ENCODE measurements at regions not wholly inside any gene's neighbourhood (a gene's known extent, or its start where the extent isn't known, plus 50 kb on each side); places are given as distances from the start of the nearest gene placed in this dataset.
"Not testable (repeated sequence)": the region's sequence is repeated elsewhere in the genome, so short reads cannot be mapped to it uniquely, and the experiment has no call there.

- Mint-ChIP-seq H3K4me1 (no peaks in the 10 kb centered on the region), H3K27me3 (no peaks in the 10 kb centered on the region), H3K4me3 (no peak overlapping the region), H3K9me3 (no peaks in the 10 kb centered on the region), H3K27ac (no peak overlapping the region), H3K36me3 (no peaks in the 10 kb centered on the region)
Measured at GRCh38 chr2:185274718-185275484, 463.7 kb upstream of the FSIP2 start.

- H3K27ac Mint-ChIP-seq, H3K4me1 Mint-ChIP-seq, H3K9me3 Mint-ChIP-seq, H3K4me3 Mint-ChIP-seq, H3K36me3 Mint-ChIP-seq, H3K27me3 Mint-ChIP-seq: not testable (repeated sequence)
Measured at GRCh38 chr2:185275979-185276378, 462.6 kb upstream of the FSIP2 start.

GRCh38 chr2:185278761-185279160 is 459.8 kb upstream of the FSIP2 start:
- no peaks in the 10 kb centered on the region for H3K36me3 Mint-ChIP-seq
- no peaks in the 10 kb centered on the region for H3K4me1 Mint-ChIP-seq
- H3K27me3 Mint-ChIP-seq = no peaks in the 10 kb centered on the region
- no peak overlapping the region for H3K4me3 Mint-ChIP-seq
- no peaks in the 10 kb centered on the region for H3K9me3 Mint-ChIP-seq
- H3K27ac Mint-ChIP-seq = no peak overlapping the region

DNA sequence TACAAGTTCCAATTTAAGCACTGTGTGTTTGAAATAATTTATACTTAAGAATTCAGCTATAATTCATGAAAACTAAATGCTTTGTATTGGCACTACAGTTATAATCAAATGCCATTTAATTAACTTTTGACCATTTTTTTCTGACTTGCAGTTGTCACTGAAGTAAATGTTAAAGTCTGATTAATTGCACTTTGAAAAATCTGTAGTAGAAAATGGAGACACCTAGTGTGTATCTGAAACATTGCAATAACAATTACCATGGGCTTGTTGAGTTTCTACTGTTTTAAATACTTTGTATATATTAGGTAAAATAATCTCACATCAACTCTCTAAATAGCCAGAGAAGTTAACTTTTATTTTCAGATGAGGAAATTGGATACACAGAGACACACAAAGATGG is 458.6 kb upstream of the FSIP2 start:
- Mint-ChIP-seq H3K27me3 (no peaks in the 10 kb centered on the region), H3K27ac (no peak overlapping the region), H3K4me1 (no peaks in the 10 kb centered on the region), H3K36me3 (no peaks in the 10 kb centered on the region), H3K4me3 (no peak overlapping the region), H3K9me3 (no peaks in the 10 kb centered on the region)

DNA sequence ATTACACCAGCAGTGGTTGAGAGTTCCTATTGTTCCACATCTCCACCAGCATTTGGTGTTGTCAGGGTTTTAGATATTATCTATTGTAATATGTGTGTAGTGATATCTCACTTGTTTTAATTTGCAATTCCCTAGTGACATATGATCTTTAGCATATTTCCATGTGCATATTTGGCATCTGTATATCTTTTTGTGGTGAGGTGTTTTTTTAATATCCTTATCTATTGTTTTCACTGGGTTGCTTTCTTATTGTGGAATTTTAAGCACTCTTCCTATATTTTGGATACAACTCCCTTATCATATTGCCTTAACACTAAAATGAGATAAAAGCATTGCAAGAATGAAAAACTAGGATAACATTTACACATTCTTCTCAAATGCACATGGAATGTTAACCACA is 453.9 kb upstream of the FSIP2 start:
- H3K27me3 Mint-ChIP-seq = no peaks in the 10 kb centered on the region
- H3K4me1 Mint-ChIP-seq = no peaks in the 10 kb centered on the region
- H3K36me3 Mint-ChIP-seq = no peaks in the 10 kb centered on the region
- no peak overlapping the region for H3K4me3 Mint-ChIP-seq
- no peak overlapping the region for H3K27ac Mint-ChIP-seq
- no peaks in the 10 kb centered on the region for H3K9me3 Mint-ChIP-seq

- H3K36me3 Mint-ChIP-seq, H3K27ac Mint-ChIP-seq, H3K27me3 Mint-ChIP-seq, H3K4me3 Mint-ChIP-seq, H3K9me3 Mint-ChIP-seq, H3K4me1 Mint-ChIP-seq: not testable (repeated sequence)
Measured at GRCh38 chr2:185290012-185290411, 448.6 kb upstream of the FSIP2 start.

DNA sequence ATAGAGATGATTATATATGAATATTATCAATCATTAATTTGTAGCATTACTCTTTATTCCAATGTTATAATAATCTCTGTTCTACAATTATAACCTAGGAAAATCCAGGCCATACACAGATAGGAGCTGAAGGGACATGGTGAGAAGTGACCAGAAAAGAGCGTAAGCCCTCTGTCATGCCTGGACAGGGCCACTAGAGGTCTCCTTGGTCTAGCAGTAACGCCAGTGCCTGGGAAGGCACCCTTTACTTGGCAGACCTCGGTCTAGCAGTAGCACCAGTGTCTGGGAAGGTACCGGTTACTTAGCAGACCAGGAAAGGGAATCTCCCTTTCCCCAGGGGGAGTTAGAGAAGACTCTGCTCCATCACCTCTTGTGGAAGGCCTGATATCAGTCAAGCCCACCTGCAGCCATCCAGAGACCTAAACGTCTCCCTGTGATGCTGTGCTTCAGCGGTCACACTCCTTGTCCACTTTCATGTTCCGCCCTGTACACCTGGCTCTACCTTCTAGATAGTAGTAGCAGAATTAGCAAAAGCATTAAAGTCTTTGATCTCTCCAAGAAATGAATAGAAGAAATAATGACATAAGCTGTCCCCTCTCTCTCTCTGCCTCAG is 447.5 kb upstream of the FSIP2 start:
- no peaks in the 10 kb centered on the region for H3K4me1 Mint-ChIP-seq
- no peak overlapping the region for H3K4me3 Mint-ChIP-seq
- H3K9me3 Mint-ChIP-seq = no peaks in the 10 kb centered on the region
- H3K27me3 Mint-ChIP-seq = no peaks in the 10 kb centered on the region
- H3K36me3 Mint-ChIP-seq = no peaks in the 10 kb centered on the region
- H3K27ac Mint-ChIP-seq = no peak overlapping the region

- Mint-ChIP-seq H3K27ac (no peak overlapping the region), H3K4me3 (no peak overlapping the region), H3K27me3 (no peaks in the 10 kb centered on the region), H3K9me3 (no peaks in the 10 kb centered on the region), H3K36me3 (no peaks in the 10 kb centered on the region), H3K4me1 (no peaks in the 10 kb centered on the region)
Measured at GRCh38 chr2:185299867-185300266, 438.7 kb upstream of the FSIP2 start.

DNA sequence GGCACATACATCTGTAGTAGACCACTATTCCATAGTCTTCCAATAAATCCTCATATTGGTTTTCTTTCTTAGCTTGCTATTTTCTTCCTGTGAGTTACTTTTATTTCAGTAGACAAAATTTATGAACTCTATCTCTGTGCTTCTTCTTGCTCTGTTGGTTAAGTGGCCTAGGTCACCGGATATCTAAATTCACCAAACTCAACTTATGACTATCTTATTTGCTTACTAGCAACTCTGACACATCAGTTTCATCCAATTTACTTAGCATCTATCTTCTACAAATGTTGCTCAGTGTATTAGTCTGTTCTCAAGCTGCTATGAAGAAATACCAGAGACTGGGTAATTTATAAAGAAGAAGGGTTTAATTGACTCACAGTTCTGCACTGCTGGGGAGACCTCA is 432.5 kb upstream of the FSIP2 start:
- Mint-ChIP-seq H3K27me3 (no peaks in the 10 kb centered on the region), H3K4me3 (no peak overlapping the region), H3K9me3 (no peaks in the 10 kb centered on the region), H3K36me3 (no peaks in the 10 kb centered on the region), H3K27ac (no peak overlapping the region), H3K4me1 (no peaks in the 10 kb centered on the region)

DNA sequence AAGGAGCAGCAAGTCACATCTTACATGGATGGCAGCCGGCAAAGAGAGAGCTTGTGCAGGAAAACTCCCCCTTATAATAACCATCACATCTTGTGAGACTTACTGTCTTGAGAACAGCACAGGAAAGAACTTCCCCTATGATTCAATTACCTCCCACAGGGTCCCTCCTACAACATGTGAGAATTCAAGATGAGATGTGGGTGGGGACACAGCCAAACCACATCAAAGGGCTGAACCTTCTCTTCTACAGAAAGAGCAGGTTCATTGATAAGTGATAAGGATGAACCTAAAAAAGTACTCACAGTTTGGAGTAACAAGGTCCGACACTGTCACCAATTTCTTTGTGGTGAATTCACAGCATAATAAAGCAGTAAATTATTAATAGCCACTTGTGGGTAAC is 422.2 kb upstream of the FSIP2 start:
- Mint-ChIP-seq H3K4me3 (no peak overlapping the region), H3K9me3 (peaks cover 9% of the 10 kb centered on the region), H3K36me3 (no peaks in the 10 kb centered on the region), H3K27ac (no peak overlapping the region), H3K4me1 (no peaks in the 10 kb centered on the region), H3K27me3 (no peaks in the 10 kb centered on the region)

GRCh38 chr2:185318271-185318724 is 420.3 kb upstream of the FSIP2 start:
- Mint-ChIP-seq H3K36me3 (no peaks in the 10 kb centered on the region), H3K27me3 (no peaks in the 10 kb centered on the region), H3K9me3 (peaks cover 9% of the 10 kb centered on the region), H3K4me1 (no peaks in the 10 kb centered on the region), H3K4me3 (no peak overlapping the region), H3K27ac (no peak overlapping the region)

GRCh38 chr2:185335879-185336278 is 402.7 kb upstream of the FSIP2 start:
- no peak overlapping the region for H3K4me3 Mint-ChIP-seq
- H3K9me3 Mint-ChIP-seq = peaks cover 5% of the 10 kb centered on the region
- no peak overlapping the region for H3K27ac Mint-ChIP-seq
- no peaks in the 10 kb centered on the region for H3K4me1 Mint-ChIP-seq
- peaks cover 2% of the 10 kb centered on the region for H3K27me3 Mint-ChIP-seq
- no peaks in the 10 kb centered on the region for H3K36me3 Mint-ChIP-seq

- Mint-ChIP-seq H3K27me3 (peaks cover 2% of the 10 kb centered on the region), H3K9me3 (peaks cover 5% of the 10 kb centered on the region), H3K36me3 (no peaks in the 10 kb centered on the region), H3K27ac (no peak overlapping the region), H3K4me1 (no peaks in the 10 kb centered on the region), H3K4me3 (no peak overlapping the region)
Measured at GRCh38 chr2:185337033-185337432, 401.6 kb upstream of the FSIP2 start.

DNA sequence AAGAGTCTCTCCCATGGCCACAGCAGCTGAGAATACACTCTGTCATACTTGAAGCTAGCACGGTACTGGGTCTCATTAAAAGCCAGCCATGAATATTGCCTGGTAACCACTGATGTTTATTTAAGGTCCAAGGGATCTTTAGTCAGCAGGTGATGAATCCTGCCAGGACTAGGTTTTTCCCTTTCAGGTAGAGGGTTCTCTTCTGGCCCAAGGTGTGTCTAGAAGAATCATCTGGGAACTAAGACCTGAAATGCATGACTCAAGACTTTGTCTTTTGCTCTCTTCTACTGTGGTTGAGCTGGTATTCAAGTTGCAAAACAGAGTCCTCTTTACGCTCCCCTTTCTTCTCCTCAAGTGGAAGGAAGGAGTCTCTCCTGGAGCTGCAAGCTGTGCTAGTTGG is 400.5 kb upstream of the FSIP2 start:
- H3K27me3 Mint-ChIP-seq = peaks cover 2% of the 10 kb centered on the region
- H3K9me3 Mint-ChIP-seq = peaks cover 5% of the 10 kb centered on the region
- H3K27ac Mint-ChIP-seq = no peak overlapping the region
- H3K4me1 Mint-ChIP-seq = no peaks in the 10 kb centered on the region
- no peaks in the 10 kb centered on the region for H3K36me3 Mint-ChIP-seq
- H3K4me3 Mint-ChIP-seq = no peak overlapping the region

- H3K27ac Mint-ChIP-seq = no peak overlapping the region
- no peaks in the 10 kb centered on the region for H3K27me3 Mint-ChIP-seq
- no peaks in the 10 kb centered on the region for H3K36me3 Mint-ChIP-seq
- H3K4me1 Mint-ChIP-seq = no peaks in the 10 kb centered on the region
- H3K9me3 Mint-ChIP-seq = peaks cover 4% of the 10 kb centered on the region
- no peak overlapping the region for H3K4me3 Mint-ChIP-seq
Measured at GRCh38 chr2:185347445-185347844, 391.2 kb upstream of the FSIP2 start.

DNA sequence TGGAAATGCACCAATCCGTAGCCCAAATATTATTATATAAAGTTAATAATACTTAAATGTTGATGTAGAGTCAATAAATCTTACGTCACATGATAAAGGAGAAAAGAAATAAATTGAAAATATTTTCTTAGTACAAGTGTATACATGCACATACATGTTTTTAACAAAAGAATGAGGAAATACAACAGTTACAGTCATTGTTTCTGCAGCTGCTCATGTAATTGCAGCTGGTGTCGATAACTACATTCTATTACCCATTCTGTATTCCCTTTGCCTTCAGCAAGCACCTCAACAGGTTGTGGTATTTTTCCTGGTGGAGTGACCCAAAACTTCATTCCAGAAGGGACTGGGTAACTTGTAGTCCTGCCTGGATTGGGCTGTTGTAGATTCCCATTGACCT is 377.8 kb upstream of the FSIP2 start:
- no peaks in the 10 kb centered on the region for H3K36me3 Mint-ChIP-seq
- H3K27me3 Mint-ChIP-seq = no peaks in the 10 kb centered on the region
- no peaks in the 10 kb centered on the region for H3K4me1 Mint-ChIP-seq
- H3K27ac Mint-ChIP-seq = no peak overlapping the region
- H3K9me3 Mint-ChIP-seq = no peaks in the 10 kb centered on the region
- no peak overlapping the region for H3K4me3 Mint-ChIP-seq

GRCh38 chr2:185372188-185372587 is 366.4 kb upstream of the FSIP2 start:
- Mint-ChIP-seq H3K4me3 (no peak overlapping the region), H3K9me3 (no peaks in the 10 kb centered on the region)

More at GRCh38 chr2:185372188-185372587, 366.4 kb upstream of the FSIP2 start:
- no peaks in the 10 kb centered on the region for H3K4me1 Mint-ChIP-seq
- no peaks in the 10 kb centered on the region for H3K36me3 Mint-ChIP-seq
- no peaks in the 10 kb centered on the region for H3K27me3 Mint-ChIP-seq
- H3K27ac Mint-ChIP-seq = no peak overlapping the region
